Colonic mucosa (tissue), 4 donors: ENCODE measurements at regions not wholly inside any gene's neighbourhood (a gene's known extent, or its start where the extent isn't known, plus 50 kb on each side); places are given as distances from the start of the nearest gene placed in this dataset.
"Not testable (repeated sequence)": the region's sequence is repeated elsewhere in the genome, so short reads cannot be mapped to it uniquely, and the experiment has no call there.

ENCODE experiments used
- DNase-seq: peaks from one replicate; pipeline ENCODE4 v3.0.0-alpha.2; 2020
- H3K27ac ChIP-seq: fragments of 200-600 bp; one replicate; pipeline ENCODE4 v1.8.0; 2021
- H3K27me3 ChIP-seq: fragments of 200-600 bp; one replicate; pipeline ENCODE4 v1.8.0; 2021
- H3K36me3 ChIP-seq: fragments of 200-600 bp; one replicate; pipeline ENCODE4 v1.8.0; 2021
- H3K4me1 ChIP-seq: fragments of 200-600 bp; one replicate; pipeline ENCODE4 v1.8.0; 2021; ENCODE audit warnings: mild to moderate bottlenecking
- H3K4me3 ChIP-seq: fragments of 200-600 bp; one replicate; pipeline ENCODE4 v1.8.0; 2021
- H3K9ac ChIP-seq, 2 donors: one replicate each; pipeline ENCODE4 v1.7.0; 2013; ENCODE audit warnings: control low read depth in 2 of 2, low read depth in 2 of 2, low read length in 2 of 2
- H3K9me3 ChIP-seq: fragments of 200-600 bp; one replicate; pipeline ENCODE4 v1.8.0; 2021
- CTCF ChIP-seq: fragments of 200-600 bp; IDR thresholded peaks from one replicate; pipeline ENCODE4 v1.8.0; 2022; ENCODE audit warnings: antibody characterized with exemption, mild to moderate bottlenecking
- intact Hi-C: fragments of 100-400 bp; cut with DNase I; formaldehyde crosslinking; loops from one replicate; pipeline ENCODE4 v1.14.1; 2022
- donor health status: healthy.
- donor health status: DM: no; HTN: no; CAD: no.
- donor health status: DM: no; HTN: no; CAD: no.

GRCh38 chr6:8301502-8301901 lies 133.8 kb downstream of the SLC35B3 start:
- no peaks in the 10 kb centered on the region for H3K36me3 ChIP-seq
- H3K4me1 ChIP-seq: no peaks in the 10 kb centered on the region
- no peaks in the 10 kb centered on the region for H3K9me3 ChIP-seq
- H3K9ac ChIP-seq: no peak overlapping the region
- H3K27me3 ChIP-seq: no peaks in the 10 kb centered on the region
- intact Hi-C loops: no loop called here
- no peak overlapping the region for H3K4me3 ChIP-seq
- no peak for TF ChIP-seq CTCF
- no peak overlapping the region for H3K27ac ChIP-seq
- no peak for DNase-seq

GRCh38 chr6:8299034-8299433 lies 136.3 kb downstream of the SLC35B3 start:
- TF ChIP-seq CTCF: no peak
- Histone ChIP-seq H3K9me3 (no peaks in the 10 kb centered on the region), H3K4me3 (no peak overlapping the region), H3K27ac (no peak overlapping the region), H3K36me3 (no peaks in the 10 kb centered on the region), H3K27me3 (no peaks in the 10 kb centered on the region), H3K4me1 (no peaks in the 10 kb centered on the region), H3K9ac (no peak overlapping the region)
- no peak for DNase-seq
- intact Hi-C loops: no loop called here

- H3K9ac ChIP-seq, H3K4me3 ChIP-seq, H3K27me3 ChIP-seq, H3K4me1 ChIP-seq, H3K27ac ChIP-seq, H3K36me3 ChIP-seq, DNase-seq, H3K9me3 ChIP-seq, intact Hi-C loops: not testable (repeated sequence)
Observed at GRCh38 chr6:8282946-8283345, 152.4 kb downstream of the SLC35B3 start.

GRCh38 chr6:8282380-8282779 lies 153.0 kb downstream of the SLC35B3 start:
- DNase-seq: no peak
- H3K4me1 ChIP-seq: no peaks in the 10 kb centered on the region

GRCh38 chr6:8279041-8279805 lies 156.1 kb downstream of the SLC35B3 start:
- no peak for DNase-seq
- Histone ChIP-seq H3K36me3 (no peaks in the 10 kb centered on the region), H3K4me1 (no peaks in the 10 kb centered on the region), H3K27ac (no peak overlapping the region), H3K9me3 (no peaks in the 10 kb centered on the region), H3K4me3 (no peak overlapping the region), H3K27me3 (no peaks in the 10 kb centered on the region), H3K9ac (no peak overlapping the region)
- intact Hi-C loops: no loop called here
- no peak for TF ChIP-seq CTCF

More at GRCh38 chr6:8282380-8282779, 153.0 kb downstream of the SLC35B3 start:
- intact Hi-C loops: no loop called here
- no peaks in the 10 kb centered on the region for H3K27me3 ChIP-seq
- no peaks in the 10 kb centered on the region for H3K9me3 ChIP-seq
- TF ChIP-seq CTCF: no peak
- no peaks in the 10 kb centered on the region for H3K36me3 ChIP-seq
- H3K9ac ChIP-seq: no peak overlapping the region
- no peak overlapping the region for H3K4me3 ChIP-seq
- H3K27ac ChIP-seq: no peak overlapping the region

GRCh38 chr6:8278562-8278961 lies 156.8 kb downstream of the SLC35B3 start:
- TF ChIP-seq CTCF: no peak
- H3K4me1 ChIP-seq: no peaks in the 10 kb centered on the region
- no peak for DNase-seq
- H3K27ac ChIP-seq: no peak overlapping the region
- no peak overlapping the region for H3K9ac ChIP-seq
- H3K36me3 ChIP-seq: no peaks in the 10 kb centered on the region
- no peaks in the 10 kb centered on the region for H3K9me3 ChIP-seq
- intact Hi-C loops: no loop called here
- no peak overlapping the region for H3K4me3 ChIP-seq
- no peaks in the 10 kb centered on the region for H3K27me3 ChIP-seq
